GM12872 (cell line): ENCODE measurements at regions not wholly inside any gene's neighbourhood (a gene's known extent, or its start where the extent isn't known, plus 50 kb on each side); places are given as distances from the start of the nearest gene placed in this dataset.

ENCODE experiments used
- CTCF ChIP-seq: IDR thresholded peaks from 3 replicates; pipeline ENCODE4 v1.5.1; 2011; ENCODE audit warnings: low read depth, mild to moderate bottlenecking, low read length, moderate library complexity; ENCODE audit not compliant: insufficient read depth

- no peak for TF ChIP-seq CTCF
Observed at GRCh38 chr7:46819819-46820218, 762.1 kb downstream of the TNS3 start.

- TF ChIP-seq CTCF, result no peak
Observed at GRCh38 chr7:46814516-46815250, 767.2 kb downstream of the TNS3 start.

- no peak for TF ChIP-seq CTCF
Observed at GRCh38 chr7:46812101-46812675, 769.7 kb downstream of the TNS3 start.

DNA sequence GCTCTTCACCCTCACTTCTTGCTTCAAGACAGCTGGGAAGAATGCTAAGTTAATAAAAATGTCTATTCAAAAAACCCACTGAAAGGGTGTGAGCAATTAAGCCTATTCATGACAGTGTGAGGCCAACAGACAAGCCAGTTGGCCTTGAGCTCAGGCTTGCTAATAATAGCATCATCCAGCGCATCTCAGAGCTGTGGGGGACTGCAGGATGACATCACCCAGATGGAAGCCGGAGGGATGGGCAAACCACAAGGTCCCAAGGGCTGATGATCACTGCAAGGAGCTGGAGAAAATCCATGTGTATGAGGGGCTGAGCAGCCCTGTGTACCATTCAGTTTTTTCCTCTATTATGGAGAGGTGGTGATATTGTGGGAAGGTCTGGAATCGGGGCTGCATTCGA is 770.4 kb downstream of the TNS3 start:
- TF ChIP-seq CTCF, result no peak

DNA sequence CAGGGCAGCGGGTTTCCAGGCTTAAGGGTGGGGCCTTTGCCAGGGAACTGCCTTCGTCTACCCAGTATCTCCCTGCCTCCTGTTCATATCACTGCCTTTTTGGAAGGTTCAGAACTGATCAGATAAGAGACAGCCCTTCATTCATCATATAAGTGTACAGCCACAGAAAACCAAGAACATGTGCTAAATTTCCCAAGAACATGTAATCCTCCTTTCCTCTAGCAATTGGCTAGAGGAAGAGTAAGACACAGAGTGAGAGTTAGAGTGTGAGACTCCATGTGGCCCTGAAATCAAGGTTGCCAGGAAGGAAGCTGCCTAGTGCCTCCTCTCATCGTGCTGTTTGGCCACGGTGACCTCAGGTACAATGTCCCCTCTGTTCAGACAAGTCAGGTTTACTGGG is 770.9 kb downstream of the TNS3 start:
- no peak for TF ChIP-seq CTCF

GRCh38 chr7:46809886-46810285 is 772.0 kb downstream of the TNS3 start:
- TF ChIP-seq CTCF, result no peak

- TF ChIP-seq CTCF, result no peak
Observed at GRCh38 chr7:46806856-46807255, 775.1 kb downstream of the TNS3 start.

DNA sequence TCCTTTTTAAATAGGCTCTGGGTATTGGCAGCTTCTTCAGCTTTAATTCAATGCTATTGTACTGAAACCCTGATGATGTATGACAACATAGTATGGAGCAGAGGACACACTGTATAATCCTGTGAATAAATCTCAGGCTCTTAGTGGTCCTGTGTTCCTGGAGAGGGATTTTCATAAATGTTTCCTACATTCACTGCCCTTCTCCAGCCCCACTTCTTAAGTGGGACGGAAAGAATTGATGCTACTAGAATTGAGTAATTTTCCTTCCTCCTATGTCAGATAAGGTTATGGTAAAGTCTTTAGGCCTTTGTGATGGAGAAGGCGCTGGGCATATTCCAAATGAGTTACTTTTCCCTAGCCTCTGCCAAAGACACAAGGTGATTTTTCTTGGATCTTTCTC is 779.4 kb downstream of the TNS3 start:
- no peak for TF ChIP-seq CTCF
